HepG2 (cell line): ENCODE measurements at regions not wholly inside any gene's neighbourhood (a gene's known extent, or its start where the extent isn't known, plus 50 kb on each side); places are given as distances from the start of the nearest gene placed in this dataset.
A peak's percentile ranks its signal among the peaks of the same experiment; 100 is the strongest.

Experiments used
- ATAC-seq: fragments of 200-7000 bp; cut with Tn5 transposase; 3 replicates; pipeline ENCODE4 v1.9.1; 2020; ENCODE audit warnings: mild to moderate bottlenecking, moderate library complexity
- BruUV-seq: library from RNA; stranded (reverse); fragments of 400-500 nt; replicated peaks from 2 replicates; lab custom pipeline; 2021; lab: Mats Ljungman, UMichigan
- CTCF ChIA-PET: fragments of 300-600 bp; formaldehyde crosslinking; extraction: SDS; loops from one replicate; lab custom pipeline; 2021; ENCODE audit warnings: low total read pairs, inconsistent platforms, low intra/inter-chr PET ratio; lab: Yijun Ruan, JAX
- POLR2A ChIA-PET: fragments of 350-600 bp; sonication (Branson Sonifier 250); formaldehyde crosslinking; loops from one replicate; lab custom pipeline; 2020; ENCODE audit warnings: antibody characterized with exemption, inconsistent platforms; lab: Yijun Ruan, JAX
- DNase-seq: peaks from one replicate; pipeline ENCODE4 v3.0.0-alpha.2; 2015; ENCODE audit warnings: low spot score
- FAIRE-seq: peaks from 3 replicates; lab custom pipeline; 2011; peaks lifted over from hg19 to GRCh38; lab: Jason Lieb, UNC
- H2AFZ ChIP-seq: one replicate; pipeline ENCODE4 v1.6.1; 2011; ENCODE audit warnings: low read length, inconsistent platforms
- H3K27ac ChIP-seq: fragments of 300-600 bp; 3 replicates; pipeline ENCODE4 v1.8.0; 2011; ENCODE audit warnings: mixed run types, mild to moderate bottlenecking, mixed read lengths, low read length, inconsistent platforms; ENCODE audit not compliant: insufficient read depth; ENCODE audit errors: extremely low read length
- H3K27me3 ChIP-seq, 2 experiments: fragments of 200-600 bp in 1 of 2; 2 replicates in 1 of 2; 3 replicates in 1 of 2; pipeline versions ENCODE4 v1.6.0 to v1.8.0; 2011; ENCODE audit warnings: low read length in 2 of 2, mild to moderate bottlenecking in 2 of 2, moderate library complexity in 2 of 2, inconsistent platforms in 1 of 2; ENCODE audit not compliant: insufficient read depth in 2 of 2, control insufficient read depth in 1 of 2
- H3K36me3 ChIP-seq, 2 experiments: fragments of 200-600 bp in 1 of 2; replicated peaks in 1 of 2; 2 replicates in 1 of 2; 3 replicates in 1 of 2; pipeline versions ENCODE4 v1.5.1 to v1.8.0; 2011; ENCODE audit warnings: low read length in 2 of 2, inconsistent platforms in 1 of 2; ENCODE audit not compliant: insufficient read depth in 2 of 2, control insufficient read depth in 1 of 2
- H3K4me1 ChIP-seq: 2 replicates; pipeline ENCODE4 v1.5.1; 2012; ENCODE audit warnings: low read length, inconsistent platforms; ENCODE audit not compliant: insufficient read depth
- H3K4me2 ChIP-seq: 2 replicates; pipeline ENCODE4 v1.6.0; 2011; ENCODE audit warnings: low read depth, low read length, inconsistent platforms
- H3K4me3 ChIP-seq, 3 experiments: fragments of 200-600 bp in 1 of 3; sonication (generic), shearing (Covaris generic) in 1 of 3; replicated peaks in 1 of 3; 2 replicates each; pipeline ENCODE4 v1.5.1; 2011 to 2016; ENCODE audit warnings: low read length in 3 of 3, inconsistent platforms in 2 of 3, low read depth in 2 of 3, mild to moderate bottlenecking in 2 of 3, control low read depth in 1 of 3, mixed read lengths in 1 of 3; ENCODE audit not compliant: insufficient read depth in 1 of 3
- H3K79me2 ChIP-seq: one replicate; pipeline ENCODE4 v1.6.1; 2011; ENCODE audit warnings: low read length, inconsistent platforms; ENCODE audit not compliant: insufficient read depth
- H3K9ac ChIP-seq: 2 replicates; pipeline ENCODE4 v1.6.0; 2011; ENCODE audit warnings: mild to moderate bottlenecking, low read depth, low read length, inconsistent platforms; ENCODE audit not compliant: insufficient read depth
- H3K9me3 ChIP-seq: 2 replicates; pipeline ENCODE4 v1.5.1; 2012; ENCODE audit warnings: mild to moderate bottlenecking, low read length
- H4K20me1 ChIP-seq: 2 replicates; pipeline ENCODE4 v1.6.0; 2011; ENCODE audit warnings: inconsistent platforms, mild to moderate bottlenecking, low read length, moderate library complexity; ENCODE audit not compliant: insufficient read depth
- AHDC1 ChIP-seq: sonication (generic); formaldehyde crosslinking; IDR thresholded peaks from 2 replicates; pipeline ENCODE4 v1.5.1; 2020; ENCODE audit warnings: mild to moderate bottlenecking, missing genetic modification reagents, borderline replicate concordance
- CREB1 ChIP-seq, 2 experiments: fragments of 450-650 bp in 1 of 2; IDR thresholded peaks; 2 replicates each; pipeline ENCODE4 v1.6.1; 2016 to 2017; ENCODE audit warnings: control low read depth in 1 of 2, mild to moderate bottlenecking in 1 of 2, missing compliant biosample characterization in 1 of 2, missing genetic modification characterization in 1 of 2
- HNF4A ChIP-seq: sonication (generic); formaldehyde crosslinking; IDR thresholded peaks from 2 replicates; pipeline ENCODE4 v1.4.0; 2020; ENCODE audit warnings: missing genetic modification reagents
- HNRNPL ChIP-seq: fragments of 200-400 bp; formaldehyde crosslinking; IDR thresholded peaks from 2 replicates; pipeline ENCODE4 v1.6.1; 2017; ENCODE audit warnings: mild to moderate bottlenecking, low read depth, low read length
- KAT8 ChIP-seq: IDR thresholded peaks from 2 replicates; pipeline ENCODE4 v1.6.1; 2016; ENCODE audit warnings: missing genetic modification reagents, missing compliant biosample characterization
- MIER2 ChIP-seq: IDR thresholded peaks from 2 replicates; pipeline ENCODE4 v1.6.1; 2016; ENCODE audit warnings: missing biosample characterization, missing genetic modification reagents
- MTA3 ChIP-seq: sonication (generic); formaldehyde crosslinking; IDR thresholded peaks from 2 replicates; pipeline ENCODE4 v1.4.0; 2020; ENCODE audit warnings: missing genetic modification reagents
- NCOR1 ChIP-seq: fragments of 200-600 bp; sonication (generic); IDR thresholded peaks from 2 replicates; pipeline ENCODE4 v1.7.0; 2017; ENCODE audit warnings: antibody characterized with exemption, low read length, borderline replicate concordance
- TEAD3 ChIP-seq: optimal IDR thresholded peaks from 2 replicates; pipeline ENCODE3; 2016; ENCODE audit warnings: borderline replicate concordance
- XRCC5 ChIP-seq: fragments of 200-400 bp; formaldehyde crosslinking; optimal IDR thresholded peaks from 2 replicates; pipeline ENCODE3; 2017; ENCODE audit warnings: mild to moderate bottlenecking, low read length
- ZBTB33 ChIP-seq: sonication (generic); formaldehyde crosslinking; IDR thresholded peaks from 2 replicates; pipeline ENCODE4 v1.4.0; 2020; ENCODE audit warnings: missing genetic modification reagents
- ZNF121 ChIP-seq: sonication (generic); formaldehyde crosslinking; IDR thresholded peaks from 2 replicates; pipeline ENCODE4 v1.5.0; 2020; ENCODE audit warnings: mild to moderate bottlenecking, missing genetic modification reagents
- ZNF501 ChIP-seq: sonication (generic); formaldehyde crosslinking; IDR thresholded peaks from 2 replicates; pipeline ENCODE4 v1.5.1; 2020; ENCODE audit warnings: mild to moderate bottlenecking, moderate library complexity, missing genetic modification reagents
- WGBS: methylation state at CpG from one replicate; pipeline ENCODE4 v1.1.6; 2017; ENCODE audit warnings: low lambda C conversion rate; 5-methylcytosine and 5-hydroxymethylcytosine counted together
- in situ Hi-C: cut with HindIII; loops from 2 replicates; pipeline ENCODE4 v1.10.0; 2017; ENCODE audit warnings: low pct_unique_long_range_greater_than_20kb; ENCODE audit not compliant: extremely low pct_ligation_motif_present
- intact Hi-C: fragments of 100-400 bp; cut with micrococcal nuclease; formaldehyde crosslinking; loops from one replicate; pipeline ENCODE4 v1.10.0; 2022; ENCODE audit not compliant: unreplicated experiment

- TF ChIP-seq ZBTB33 (CRISPR knock-in tag) = peak; percentile 98
- TF ChIP-seq TEAD3 (CRISPR knock-in tag) = peak; percentile 24
- TF ChIP-seq MTA3 = no peak
- TF ChIP-seq, all 625 proteins: peak for 3
Observed at GRCh38 chr2:172252154-172252553, 149.5 kb upstream of the DLX2 start (continued).

- DNase-seq (peak; percentile 91), FAIRE-seq (no peak), ATAC-seq (peak; percentile 77)
- Histone ChIP-seq H3K27me3 (peaks cover 0 to 4% of the 10 kb centered on the region in 2 experiments; a peak in 1 of 5 replicates), H3K36me3 (no peaks in the 10 kb centered on the region), H3K4me1 (peaks cover 39% of the 10 kb centered on the region), H3K79me2 (no peaks in the 10 kb centered on the region), H4K20me1 (no peaks in the 10 kb centered on the region), H3K9ac (no peak overlapping the region; the same call in 1 of the 2 replicates), H2AFZ (no peak overlapping the region), H3K9me3 (no peaks in the 10 kb centered on the region), H3K4me2 (peak overlapping the region; percentile 51), H3K27ac (peak overlapping the region; percentile 41), H3K4me3 (0 out of 6 replicates have a peak overlapping the region, but pooled peaks of 1 of the 3 experiments have one; percentile 13)
- intact Hi-C loops = no loop called here
- no TSS peak for BruUV-seq
- in situ Hi-C loops = no loop called here
- WGBS = 31% methylated on average over 14 of the region's 16 CpGs
- CTCF ChIA-PET = no interaction called here
- POLR2A ChIA-PET = interaction anchor here (0.8 to 1.3 kb wide), 4 partner anchors 10 to 154 kb away, joined by 3 to 6 read pairs (median 3); no protein-coding TSS in a partner anchor
- TF ChIP-seq KAT8 (CRISPR knock-in tag) = 0 out of 2 replicates have a peak, but pooled peaks have one; percentile 30
- TF ChIP-seq AHDC1 (CRISPR knock-in tag) = peak; percentile 61; the same call in 1 of the 2 replicates
- peak; percentile 18 for TF ChIP-seq XRCC5
- TF ChIP-seq ZNF121 = no peak
- peak; percentile 43 for TF ChIP-seq HNF4A (CRISPR knock-in tag)
- 0 out of 2 replicates have a peak, but pooled peaks have one; percentile 19 for TF ChIP-seq MIER2
- TF ChIP-seq ZNF501 (CRISPR knock-in tag) = 0 out of 2 replicates have a peak, but pooled peaks have one; percentile 43
- TF ChIP-seq CREB1 (IDR thresholded peaks at IDR 0.05) = peak; percentile 81
- TF ChIP-seq CREB1 (CRISPR knock-in tag; IDR thresholded peaks at IDR 0.05) = no peak
- TF ChIP-seq HNRNPL = peak; percentile 77; the same call in 1 of the 2 replicates
- TF ChIP-seq NCOR1 = peak; percentile 65; the same call in 1 of the 2 replicates
Observed at GRCh38 chr2:172253190-172254052, 150.7 kb upstream of the DLX2 start.
